VCaP (cell line): ENCODE measurements at regions not wholly inside any gene's neighbourhood (a gene's known extent, or its start where the extent isn't known, plus 50 kb on each side); places are given as distances from the start of the nearest gene placed in this dataset.

Source experiments
- H3K27ac ChIP-seq: fragments of 450-650 bp; 2 replicates; pipeline ENCODE4 v1.5.1; 2017
- TF ChIP-seq, protein P1 (sequence below): fragments of 450-650 bp; conservative IDR thresholded peaks from 2 replicates; pipeline ENCODE4 v1.5.1; 2017; ENCODE audit warnings: mild to moderate bottlenecking, moderate library complexity

DNA sequence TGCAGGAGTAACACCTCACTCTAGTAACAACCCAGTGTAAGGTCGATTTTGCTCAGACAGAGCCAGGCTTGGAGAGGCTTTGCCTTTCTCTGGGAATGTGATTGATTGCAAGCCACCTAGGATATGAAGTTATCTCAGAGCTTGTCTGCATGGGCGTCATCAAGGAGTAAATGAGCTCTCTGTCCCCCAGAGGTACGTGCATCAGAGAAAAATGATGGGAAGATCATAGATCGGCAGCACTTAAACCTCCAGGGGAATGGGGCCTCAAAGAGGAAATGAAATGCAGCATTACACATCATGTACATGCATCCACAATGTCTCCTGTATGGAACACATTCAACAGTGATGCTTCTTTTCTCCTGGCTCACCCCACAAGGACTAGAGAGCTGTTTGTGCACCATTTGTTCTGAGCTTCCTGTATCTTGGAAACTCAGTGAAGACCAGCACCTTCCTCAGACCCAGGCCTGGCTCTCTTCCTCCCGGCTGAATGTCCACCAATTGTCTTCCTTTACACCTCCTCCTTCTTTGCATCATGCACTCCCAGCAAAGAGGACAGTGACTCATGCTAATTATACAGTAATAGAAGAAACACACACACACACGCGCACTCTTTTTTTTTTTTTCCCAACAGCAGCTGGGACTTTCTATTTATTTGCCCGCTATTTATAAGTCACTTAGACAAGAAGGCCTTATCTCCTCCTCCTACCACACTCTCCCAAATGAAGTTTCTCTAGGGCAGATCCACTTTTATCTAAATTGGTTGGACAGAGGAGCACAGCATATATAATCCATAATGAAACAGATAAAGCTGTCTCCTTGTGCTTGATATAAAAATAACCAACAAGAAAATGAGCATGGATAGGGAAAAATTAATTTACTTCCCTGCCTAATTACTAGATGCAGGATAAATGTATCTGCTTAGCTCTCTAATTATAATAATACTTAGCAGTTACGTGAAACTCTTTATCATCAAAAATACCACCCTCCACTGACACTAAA is 990.7 kb downstream of the CCSER2 start:
- H3K27ac ChIP-seq, result no peak overlapping the region
- TF ChIP-seq, protein P1, sequence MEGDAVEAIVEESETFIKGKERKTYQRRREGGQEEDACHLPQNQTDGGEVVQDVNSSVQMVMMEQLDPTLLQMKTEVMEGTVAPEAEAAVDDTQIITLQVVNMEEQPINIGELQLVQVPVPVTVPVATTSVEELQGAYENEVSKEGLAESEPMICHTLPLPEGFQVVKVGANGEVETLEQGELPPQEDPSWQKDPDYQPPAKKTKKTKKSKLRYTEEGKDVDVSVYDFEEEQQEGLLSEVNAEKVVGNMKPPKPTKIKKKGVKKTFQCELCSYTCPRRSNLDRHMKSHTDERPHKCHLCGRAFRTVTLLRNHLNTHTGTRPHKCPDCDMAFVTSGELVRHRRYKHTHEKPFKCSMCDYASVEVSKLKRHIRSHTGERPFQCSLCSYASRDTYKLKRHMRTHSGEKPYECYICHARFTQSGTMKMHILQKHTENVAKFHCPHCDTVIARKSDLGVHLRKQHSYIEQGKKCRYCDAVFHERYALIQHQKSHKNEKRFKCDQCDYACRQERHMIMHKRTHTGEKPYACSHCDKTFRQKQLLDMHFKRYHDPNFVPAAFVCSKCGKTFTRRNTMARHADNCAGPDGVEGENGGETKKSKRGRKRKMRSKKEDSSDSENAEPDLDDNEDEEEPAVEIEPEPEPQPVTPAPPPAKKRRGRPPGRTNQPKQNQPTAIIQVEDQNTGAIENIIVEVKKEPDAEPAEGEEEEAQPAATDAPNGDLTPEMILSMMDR, result no peak

DNA sequence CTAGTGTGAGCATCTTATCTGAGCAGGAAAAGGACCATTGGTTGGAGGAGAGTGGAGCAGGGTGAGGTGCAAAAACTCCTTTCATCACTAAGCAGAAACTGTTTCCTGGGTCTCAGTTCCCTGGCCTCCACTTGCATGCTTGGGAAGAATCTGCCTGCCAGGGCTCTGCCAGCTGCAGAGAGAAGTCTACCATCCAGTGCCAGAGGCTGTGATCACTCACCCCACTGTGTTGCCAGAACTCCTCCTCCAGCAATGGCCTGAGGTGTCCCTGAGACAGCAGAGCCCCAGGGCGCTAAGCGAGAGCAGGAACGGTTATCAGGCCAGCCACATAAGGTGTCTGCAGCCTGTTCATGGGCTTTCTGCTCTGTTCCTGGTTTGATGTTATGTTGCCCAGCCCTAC is 991.4 kb downstream of the CCSER2 start:
- TF ChIP-seq, protein P1, result no peak
- no peak overlapping the region for H3K27ac ChIP-seq

DNA sequence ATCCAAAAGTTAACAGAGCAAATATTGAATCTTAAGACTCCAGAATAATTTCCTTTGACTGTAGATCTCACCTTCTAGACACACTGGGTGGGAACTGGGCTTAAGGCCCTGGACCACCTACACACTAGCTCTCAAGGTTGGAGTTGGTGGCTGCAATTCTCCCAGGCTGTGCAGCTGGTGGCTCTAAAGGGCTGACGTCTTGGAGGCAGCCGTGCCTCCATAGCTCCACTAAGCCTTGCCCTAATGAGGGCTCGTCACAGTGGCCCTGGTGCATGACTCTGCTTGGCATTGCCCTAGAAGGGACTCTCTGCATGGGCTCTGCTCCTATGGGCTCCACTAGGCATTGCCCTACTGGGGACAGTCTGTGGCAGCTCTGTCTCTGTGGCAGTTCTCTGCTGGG is 1005.2 kb downstream of the CCSER2 start:
- TF ChIP-seq, protein P1, result no peak
- H3K27ac ChIP-seq, result no peak overlapping the region

DNA sequence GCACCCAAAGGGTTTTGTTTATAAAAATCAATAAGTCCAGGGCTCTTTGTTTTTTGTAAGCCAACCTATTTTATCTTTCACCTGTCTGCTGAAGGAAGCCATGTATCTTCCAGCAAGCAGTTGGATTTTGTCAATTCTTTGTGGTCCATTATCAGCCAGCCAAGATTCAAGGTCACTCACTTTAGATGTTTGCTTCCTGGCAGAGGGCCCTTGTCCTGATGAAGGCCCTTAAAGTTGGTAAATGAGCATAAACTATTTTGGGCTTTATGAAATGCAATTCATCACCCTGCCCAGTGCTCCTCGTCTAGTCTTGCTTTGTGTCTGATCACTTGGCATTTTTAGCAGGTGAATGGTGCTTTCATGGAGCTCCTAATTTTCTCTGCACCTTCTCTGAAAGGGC is 1004.2 kb downstream of the GRID1 start:
- TF ChIP-seq, protein P1, result no peak
- H3K27ac ChIP-seq, result no peak overlapping the region

DNA sequence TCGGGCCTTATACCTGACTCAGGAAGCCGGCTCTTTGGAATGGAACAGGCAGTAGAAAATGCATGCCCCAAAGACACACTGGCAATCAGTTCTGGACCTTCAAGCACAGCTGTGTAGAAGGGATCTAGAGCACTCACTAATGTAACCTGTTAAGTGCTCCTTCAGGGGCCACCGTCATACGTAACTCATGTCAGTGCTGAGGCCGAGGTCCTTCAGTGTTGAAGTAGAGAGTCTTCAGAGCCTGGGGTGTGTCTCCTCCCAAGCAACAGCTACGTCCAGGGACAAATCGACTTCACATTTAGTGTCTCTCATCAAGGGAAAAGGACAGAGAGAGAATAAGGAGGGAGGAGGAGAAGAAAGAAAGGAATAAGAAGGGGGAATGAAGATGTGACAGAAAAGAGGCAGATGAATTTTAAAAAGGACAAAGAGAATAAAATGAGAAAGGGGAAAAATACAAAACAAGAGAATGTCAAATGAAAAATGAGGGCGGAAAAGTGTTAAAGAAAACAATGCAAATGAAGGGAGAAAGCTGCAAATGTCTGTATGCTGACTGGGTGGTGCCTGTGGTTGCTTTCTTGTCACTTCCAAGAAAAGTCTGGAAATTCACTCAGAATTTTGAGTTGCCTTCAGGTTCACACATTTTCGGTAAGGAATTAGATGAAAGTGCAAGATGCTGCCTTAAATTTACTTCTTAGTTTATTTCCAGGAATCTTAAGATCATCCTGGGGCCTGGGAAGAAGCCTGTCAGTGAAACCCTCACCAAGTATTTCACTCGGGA is 989.4 kb downstream of the GRID1 start:
- TF ChIP-seq, protein P1, result no peak

DNA sequence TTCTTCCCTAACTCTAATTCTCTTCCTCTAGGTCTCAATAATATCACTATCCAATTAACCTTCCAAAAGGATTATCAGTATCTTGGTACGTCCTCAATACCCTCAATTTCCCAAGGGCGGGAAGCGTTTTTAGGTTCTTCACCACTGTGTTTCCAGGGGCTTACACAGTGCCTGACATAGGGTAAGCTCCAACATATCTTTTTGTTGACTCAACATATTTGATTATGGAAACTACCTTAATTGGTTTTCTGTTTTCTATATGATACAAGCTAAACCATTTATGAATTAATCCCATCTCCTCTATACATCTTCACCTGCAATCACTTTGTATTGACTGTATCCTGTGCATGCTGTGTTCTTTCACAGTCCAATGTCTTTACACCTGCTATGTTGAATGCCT is 987.3 kb downstream of the GRID1 start:
- no peak overlapping the region for H3K27ac ChIP-seq
- TF ChIP-seq, protein P1, result no peak

More for the DNA sequence above, 989.4 kb downstream of the GRID1 start:
- H3K27ac ChIP-seq, result no peak overlapping the region
